Prostate gland (tissue), 2 donors: ENCODE measurements at regions not wholly inside any gene's neighbourhood (a gene's known extent, or its start where the extent isn't known, plus 50 kb on each side); places are given as distances from the start of the nearest gene placed in this dataset.

Experiments used
- DNase-seq: peaks from one replicate; pipeline ENCODE4 v3.0.0-alpha.2; 2019; ENCODE audit warnings: low spot score
- H3K27ac ChIP-seq, 2 donors: fragments of 200-600 bp; sonication (generic); 2 replicates each; pipeline ENCODE4 v1.5.1; 2017 to 2019
- H3K27me3 ChIP-seq: fragments of 200-600 bp; sonication (generic); replicated peaks from 2 replicates; pipeline ENCODE4 v1.5.1; 2019; ENCODE audit not compliant: insufficient read depth
- H3K36me3 ChIP-seq, 2 donors: fragments of 200-600 bp; sonication (generic); 1 replicate in 1 of 2; 2 replicates in 1 of 2; pipeline versions ENCODE4 v1.5.1 to v1.8.1; 2017 to 2019
- H3K4me1 ChIP-seq: fragments of 200-600 bp; sonication (generic); replicated peaks from 2 replicates; pipeline ENCODE4 v1.5.1; 2019
- H3K4me3 ChIP-seq, 2 donors: fragments of 200-600 bp; sonication (generic); 2 replicates each; pipeline ENCODE4 v1.5.1; 2017 to 2019
- H3K9me3 ChIP-seq: fragments of 200-600 bp; sonication (generic); 2 replicates; pipeline ENCODE4 v1.5.1; 2017
- POLR2A ChIP-seq: fragments of 450-650 bp; IDR thresholded peaks from one replicate; pipeline ENCODE4 v1.6.1; 2016; ENCODE audit warnings: antibody characterized with exemption, mild to moderate bottlenecking
- POLR2AphosphoS5 ChIP-seq: sonication (generic); formaldehyde crosslinking; IDR thresholded peaks from one replicate; pipeline ENCODE4 v1.6.1; 2017; ENCODE audit warnings: antibody characterized with exemption
- WGBS: methylation state at CpG from one replicate; pipeline ENCODE4 v1.1.5; 2018; 5-methylcytosine and 5-hydroxymethylcytosine counted together
- intact Hi-C: fragments of 100-400 bp; cut with DNase I; formaldehyde crosslinking; loops from one replicate; pipeline ENCODE4 v1.14.2; 2022
- TF ChIP-seq, protein P1 (sequence below), 4 experiments: fragments of 200-600 bp in 2 of 4; fragments of 450-650 bp in 2 of 4; sonication (generic) in 2 of 4; IDR thresholded peaks; 1 replicate in 3 of 4; 2 replicates in 1 of 4; pipeline ENCODE4 v1.5.1; 2016 to 2019; ENCODE audit warnings: antibody characterized with exemption in 4 of 4, mild to moderate bottlenecking in 2 of 4, moderate library complexity in 2 of 4

DNA sequence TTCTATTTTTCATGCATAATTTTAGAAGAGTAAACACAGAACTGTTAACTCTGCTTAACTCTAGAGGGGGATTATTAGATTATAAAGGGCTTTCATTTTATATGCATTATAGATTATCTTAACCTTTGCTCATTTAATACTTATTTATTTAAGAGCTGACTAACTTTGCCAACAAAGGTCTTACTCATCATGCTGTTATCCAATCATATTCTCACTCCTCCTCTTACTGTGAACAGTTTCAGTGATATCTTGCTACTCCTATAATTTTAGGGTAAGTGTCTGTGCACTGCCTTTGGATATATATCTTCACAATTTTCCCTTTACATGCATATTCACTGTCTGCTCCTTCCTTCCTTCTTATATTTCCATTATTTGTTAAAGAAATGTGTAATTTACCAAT lies 1814.9 kb downstream of the STIM2 start:
- TF ChIP-seq, protein P1, sequence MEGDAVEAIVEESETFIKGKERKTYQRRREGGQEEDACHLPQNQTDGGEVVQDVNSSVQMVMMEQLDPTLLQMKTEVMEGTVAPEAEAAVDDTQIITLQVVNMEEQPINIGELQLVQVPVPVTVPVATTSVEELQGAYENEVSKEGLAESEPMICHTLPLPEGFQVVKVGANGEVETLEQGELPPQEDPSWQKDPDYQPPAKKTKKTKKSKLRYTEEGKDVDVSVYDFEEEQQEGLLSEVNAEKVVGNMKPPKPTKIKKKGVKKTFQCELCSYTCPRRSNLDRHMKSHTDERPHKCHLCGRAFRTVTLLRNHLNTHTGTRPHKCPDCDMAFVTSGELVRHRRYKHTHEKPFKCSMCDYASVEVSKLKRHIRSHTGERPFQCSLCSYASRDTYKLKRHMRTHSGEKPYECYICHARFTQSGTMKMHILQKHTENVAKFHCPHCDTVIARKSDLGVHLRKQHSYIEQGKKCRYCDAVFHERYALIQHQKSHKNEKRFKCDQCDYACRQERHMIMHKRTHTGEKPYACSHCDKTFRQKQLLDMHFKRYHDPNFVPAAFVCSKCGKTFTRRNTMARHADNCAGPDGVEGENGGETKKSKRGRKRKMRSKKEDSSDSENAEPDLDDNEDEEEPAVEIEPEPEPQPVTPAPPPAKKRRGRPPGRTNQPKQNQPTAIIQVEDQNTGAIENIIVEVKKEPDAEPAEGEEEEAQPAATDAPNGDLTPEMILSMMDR (IDR thresholded peaks at IDR 0.05) = no peak
- TF ChIP-seq POLR2A (no peak), POLR2AphosphoS5 (no peak)
- intact Hi-C loops = no loop called here

DNA sequence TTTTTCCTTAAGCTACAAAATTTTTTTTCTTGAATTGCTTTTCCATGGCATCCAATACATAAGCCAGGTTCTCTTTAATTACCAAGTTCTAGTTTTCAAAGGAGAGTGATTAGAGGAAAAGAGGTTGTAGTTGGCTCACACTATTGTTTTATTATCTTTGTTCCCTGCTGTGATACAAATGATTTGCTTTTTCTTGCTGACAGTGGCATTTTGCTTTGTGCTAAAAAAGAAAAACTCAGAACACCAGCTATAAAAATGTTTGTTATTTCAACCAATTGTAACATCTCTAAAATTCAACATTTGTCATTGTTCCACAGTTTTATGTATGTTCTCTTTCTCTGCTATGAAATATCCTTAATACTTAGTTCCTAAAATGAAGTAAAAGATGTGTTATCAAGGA lies 1817.2 kb downstream of the STIM2 start:
- TF ChIP-seq, protein P1 (IDR thresholded peaks at IDR 0.05) = no peak
- TF ChIP-seq POLR2A = no peak
- TF ChIP-seq POLR2AphosphoS5 = no peak
- DNase-seq = no peak
- H3K27ac ChIP-seq = no peak overlapping the region

More for the DNA sequence above, 1814.9 kb downstream of the STIM2 start:
- H3K4me1 ChIP-seq = no peaks in the 10 kb centered on the region
- H3K4me3 ChIP-seq = no peak overlapping the region
- no peaks in the 10 kb centered on the region for H3K9me3 ChIP-seq
- H3K36me3 ChIP-seq = no peaks in the 10 kb centered on the region
- no peak overlapping the region for H3K27ac ChIP-seq
- no peak for DNase-seq
- no peaks in the 10 kb centered on the region for H3K27me3 ChIP-seq

DNA sequence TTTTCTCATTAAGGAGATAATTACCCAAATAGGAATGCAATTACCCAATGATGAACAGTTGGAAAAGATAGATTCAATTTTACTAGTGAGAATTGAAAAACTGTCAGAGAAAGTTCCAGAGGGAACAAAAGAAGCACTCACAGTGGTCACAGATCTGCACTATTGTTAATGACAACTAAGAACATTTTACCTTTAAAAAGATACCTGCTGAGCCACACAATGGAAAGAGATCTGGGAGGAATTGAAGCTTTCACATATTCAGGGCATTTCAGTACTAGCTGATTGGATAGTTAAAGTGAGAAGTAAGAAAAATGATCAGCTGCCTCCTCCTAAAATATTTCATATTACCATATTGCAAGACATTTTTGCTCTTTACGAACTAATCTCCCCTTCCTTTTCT lies 1822.2 kb downstream of the STIM2 start:
- Histone ChIP-seq H3K9me3 (no peaks in the 10 kb centered on the region), H3K27me3 (no peaks in the 10 kb centered on the region), H3K4me3 (no peak overlapping the region), H3K4me1 (no peaks in the 10 kb centered on the region), H3K36me3 (no peaks in the 10 kb centered on the region), H3K27ac (no peak overlapping the region)
- no peak for DNase-seq
- intact Hi-C loops = no loop called here
- 75% methylated on average over 1 of the region's 1 CpG for WGBS
- TF ChIP-seq POLR2A = no peak
- no peak for TF ChIP-seq POLR2AphosphoS5
- TF ChIP-seq, protein P1 (IDR thresholded peaks at IDR 0.05) = no peak

More for the DNA sequence above, 1817.2 kb downstream of the STIM2 start:
- no peaks in the 10 kb centered on the region for H3K4me1 ChIP-seq
- no peak overlapping the region for H3K4me3 ChIP-seq
- no peaks in the 10 kb centered on the region for H3K27me3 ChIP-seq
- intact Hi-C loops = no loop called here
- H3K9me3 ChIP-seq = no peaks in the 10 kb centered on the region
- H3K36me3 ChIP-seq = no peaks in the 10 kb centered on the region

- no peaks in the 10 kb centered on the region for H3K27me3 ChIP-seq
- intact Hi-C loops = no loop called here
- TF ChIP-seq POLR2A = no peak
- no peak for TF ChIP-seq POLR2AphosphoS5
- TF ChIP-seq, protein P1 (IDR thresholded peaks at IDR 0.05) = no peak
- WGBS = 89% methylated on average over 4 of the region's 4 CpGs
- H3K36me3 ChIP-seq = no peaks in the 10 kb centered on the region
- no peak overlapping the region for H3K27ac ChIP-seq
- no peaks in the 10 kb centered on the region for H3K4me1 ChIP-seq
- no peak overlapping the region for H3K4me3 ChIP-seq
- DNase-seq = no peak
- no peaks in the 10 kb centered on the region for H3K9me3 ChIP-seq
Measured at GRCh38 chr4:28686618-28687017, 1826.0 kb downstream of the STIM2 start.

DNA sequence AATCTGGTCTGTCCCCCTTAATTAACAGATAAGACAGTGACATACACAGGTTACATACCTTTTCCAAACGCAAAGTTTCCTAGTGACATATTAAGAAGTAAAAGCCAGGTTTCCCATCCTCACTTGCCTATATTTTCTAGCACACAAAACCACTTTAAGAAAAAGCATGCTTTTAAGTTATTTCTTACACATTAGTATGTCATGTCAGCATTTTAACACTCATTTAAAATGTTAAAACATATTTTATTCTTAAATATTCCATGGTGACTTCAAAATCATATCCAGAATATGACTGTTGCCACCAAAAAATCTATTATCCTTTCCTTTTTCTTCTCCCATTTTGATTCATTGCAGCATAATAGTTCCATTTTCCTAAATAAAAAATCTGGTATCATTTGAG lies 1830.2 kb downstream of the STIM2 start:
- Histone ChIP-seq H3K4me3 (no peak overlapping the region), H3K9me3 (no peaks in the 10 kb centered on the region), H3K27me3 (no peaks in the 10 kb centered on the region), H3K27ac (no peak overlapping the region), H3K36me3 (no peaks in the 10 kb centered on the region), H3K4me1 (no peaks in the 10 kb centered on the region)
- 76% methylated on average over 1 of the region's 1 CpG for WGBS
- TF ChIP-seq POLR2A (no peak), POLR2AphosphoS5 (no peak)
- TF ChIP-seq, protein P1 (IDR thresholded peaks at IDR 0.05) = no peak
- intact Hi-C loops = no loop called here
- no peak for DNase-seq
